ENCODE measurements at regions not wholly inside any gene's neighbourhood (a gene's known extent, or its start where the extent isn't known, plus 50 kb on each side); places are given as distances from the start of the nearest gene placed in this dataset.

DNA sequence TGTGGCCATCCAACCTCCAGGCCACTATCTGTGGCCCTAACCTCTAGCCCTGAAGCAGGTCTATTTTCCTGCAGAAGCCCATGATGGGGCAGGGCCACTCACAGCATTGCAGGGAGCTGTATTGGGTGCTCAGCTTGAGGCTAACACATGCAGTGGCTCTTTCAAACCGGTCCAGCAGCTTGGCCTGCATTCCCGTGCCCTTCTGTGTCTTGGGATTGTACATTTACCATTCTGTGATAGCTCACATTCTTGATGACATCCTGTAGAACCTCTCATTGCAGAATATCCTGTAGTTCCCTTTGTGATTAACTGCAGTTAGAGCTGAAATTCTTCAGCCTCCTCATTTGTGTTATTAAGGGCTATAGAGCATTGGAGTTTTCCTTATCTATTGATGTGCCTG, 60.8 kb upstream of the ANKRD34C start:
- no peak for TF ChIP-seq POLR2A (IDR thresholded peaks at IDR 0.05)
- TF ChIP-seq, protein P1, sequence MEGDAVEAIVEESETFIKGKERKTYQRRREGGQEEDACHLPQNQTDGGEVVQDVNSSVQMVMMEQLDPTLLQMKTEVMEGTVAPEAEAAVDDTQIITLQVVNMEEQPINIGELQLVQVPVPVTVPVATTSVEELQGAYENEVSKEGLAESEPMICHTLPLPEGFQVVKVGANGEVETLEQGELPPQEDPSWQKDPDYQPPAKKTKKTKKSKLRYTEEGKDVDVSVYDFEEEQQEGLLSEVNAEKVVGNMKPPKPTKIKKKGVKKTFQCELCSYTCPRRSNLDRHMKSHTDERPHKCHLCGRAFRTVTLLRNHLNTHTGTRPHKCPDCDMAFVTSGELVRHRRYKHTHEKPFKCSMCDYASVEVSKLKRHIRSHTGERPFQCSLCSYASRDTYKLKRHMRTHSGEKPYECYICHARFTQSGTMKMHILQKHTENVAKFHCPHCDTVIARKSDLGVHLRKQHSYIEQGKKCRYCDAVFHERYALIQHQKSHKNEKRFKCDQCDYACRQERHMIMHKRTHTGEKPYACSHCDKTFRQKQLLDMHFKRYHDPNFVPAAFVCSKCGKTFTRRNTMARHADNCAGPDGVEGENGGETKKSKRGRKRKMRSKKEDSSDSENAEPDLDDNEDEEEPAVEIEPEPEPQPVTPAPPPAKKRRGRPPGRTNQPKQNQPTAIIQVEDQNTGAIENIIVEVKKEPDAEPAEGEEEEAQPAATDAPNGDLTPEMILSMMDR (IDR thresholded peaks at IDR 0.05), result no peak

Measured in uterus (tissue), 2 donors.